ENCODE measurements at regions not wholly inside any gene's neighbourhood (a gene's known extent, or its start where the extent isn't known, plus 50 kb on each side); places are given as distances from the start of the nearest gene placed in this dataset.

- DNase-seq, result no peak
- ATAC-seq, result no peak
- Mint-ChIP-seq H3K27ac (no peak overlapping the region), H3K4me1 (no peaks in the 10 kb centered on the region), H3K36me3 (no peaks in the 10 kb centered on the region), H3K9me3 (peaks cover 0 to 7% (median 2%) of the 10 kb centered on the region in 9 donors), H3K27me3 (no peaks in the 10 kb centered on the region), H3K4me3 (no peak overlapping the region)
- POLR2A ChIA-PET, result no interaction called here
Observed at GRCh38 chr5:106127341-106127781, 1543.4 kb downstream of the EFNA5 start.

- DNase-seq (no peak), ATAC-seq (no peak)
- peaks cover 0 to 9% (median 0%) of the 10 kb centered on the region in 3 donors for H3K36me3 Mint-ChIP-seq
- peaks cover 0 to 21% (median 9%) of the 10 kb centered on the region in 9 donors for H3K9me3 Mint-ChIP-seq
- POLR2A ChIA-PET, result no interaction called here
- H3K27me3 Mint-ChIP-seq, result no peaks in the 10 kb centered on the region
- H3K4me1 Mint-ChIP-seq, result no peaks in the 10 kb centered on the region
- H3K4me3 Mint-ChIP-seq, result no peak overlapping the region
- no peak overlapping the region for H3K27ac Mint-ChIP-seq
Observed at GRCh38 chr5:106121972-106122605, 1548.6 kb downstream of the EFNA5 start.

- ATAC-seq, result no peak
Observed at GRCh38 chr5:106116682-106117081, 1554.1 kb downstream of the EFNA5 start.

GRCh38 chr5:106113922-106114321, 1556.8 kb downstream of the EFNA5 start:
- no peaks in the 10 kb centered on the region for H3K4me1 Mint-ChIP-seq
- no peak overlapping the region for H3K4me3 Mint-ChIP-seq
- H3K27ac Mint-ChIP-seq, result no peak overlapping the region
- peaks cover 0 to 7% (median 0%) of the 10 kb centered on the region in 3 donors for H3K36me3 Mint-ChIP-seq
- H3K27me3 Mint-ChIP-seq, result no peaks in the 10 kb centered on the region
- H3K9me3 Mint-ChIP-seq, result peaks cover 4 to 18% (median 11%) of the 10 kb centered on the region in 9 donors
- DNase-seq (no peak), ATAC-seq (no peak)
- POLR2A ChIA-PET, result no interaction called here

More at GRCh38 chr5:106116682-106117081, 1554.1 kb downstream of the EFNA5 start:
- H3K4me3 Mint-ChIP-seq, result no peak overlapping the region
- DNase-seq, result no peak
- peaks cover 4 to 24% (median 15%) of the 10 kb centered on the region in 9 donors for H3K9me3 Mint-ChIP-seq
- H3K36me3 Mint-ChIP-seq, result peaks cover 0 to 14% (median 0%) of the 10 kb centered on the region in 3 donors
- H3K27ac Mint-ChIP-seq, result no peak overlapping the region
- POLR2A ChIA-PET, result no interaction called here
- H3K27me3 Mint-ChIP-seq, result no peaks in the 10 kb centered on the region
- no peaks in the 10 kb centered on the region for H3K4me1 Mint-ChIP-seq

GRCh38 chr5:106106384-106106783, 1564.4 kb downstream of the EFNA5 start:
- Mint-ChIP-seq H3K9me3 (peaks cover 0 to 10% (median 2%) of the 10 kb centered on the region in 9 donors), H3K4me1 (no peaks in the 10 kb centered on the region), H3K36me3 (no peaks in the 10 kb centered on the region), H3K27me3 (no peaks in the 10 kb centered on the region), H3K4me3 (no peak overlapping the region), H3K27ac (no peak overlapping the region)
- DNase-seq, result no peak
- POLR2A ChIA-PET, result no interaction called here
- no peak for ATAC-seq

GRCh38 chr5:106097340-106097739, 1573.4 kb downstream of the EFNA5 start:
- H3K4me1 Mint-ChIP-seq, result no peaks in the 10 kb centered on the region
- POLR2A ChIA-PET, result no interaction called here
- H3K27ac Mint-ChIP-seq, result no peak overlapping the region

GRCh38 chr5:106094839-106095238, 1575.9 kb downstream of the EFNA5 start:
- POLR2A ChIA-PET, result no interaction called here
- H3K4me1 Mint-ChIP-seq, result no peaks in the 10 kb centered on the region
- H3K36me3 Mint-ChIP-seq, result no peaks in the 10 kb centered on the region
- no peak for DNase-seq
- H3K9me3 Mint-ChIP-seq, result peaks cover 0 to 24% (median 4%) of the 10 kb centered on the region in 9 donors
- no peak overlapping the region for H3K4me3 Mint-ChIP-seq
- no peak for ATAC-seq
- H3K27ac Mint-ChIP-seq, result no peak overlapping the region
- H3K27me3 Mint-ChIP-seq, result no peaks in the 10 kb centered on the region

More at GRCh38 chr5:106097340-106097739, 1573.4 kb downstream of the EFNA5 start:
- no peak for ATAC-seq
- Mint-ChIP-seq H3K9me3 (peaks cover 0 to 31% (median 6%) of the 10 kb centered on the region in 9 donors), H3K27me3 (no peaks in the 10 kb centered on the region), H3K4me3 (no peak overlapping the region), H3K36me3 (no peaks in the 10 kb centered on the region)
- DNase-seq, result no peak

GRCh38 chr5:106094204-106094607, 1576.5 kb downstream of the EFNA5 start:
- Mint-ChIP-seq H3K36me3 (no peaks in the 10 kb centered on the region), H3K27ac (no peak overlapping the region), H3K4me1 (no peaks in the 10 kb centered on the region), H3K4me3 (no peak overlapping the region), H3K9me3 (peaks cover under 1 to 23% (median 5%) of the 10 kb centered on the region in 9 donors), H3K27me3 (no peaks in the 10 kb centered on the region)
- ATAC-seq (no peak), DNase-seq (no peak)
- POLR2A ChIA-PET, result no interaction called here

- no peak overlapping the region for H3K27ac Mint-ChIP-seq
- ATAC-seq (no peak), DNase-seq (no peak)
- POLR2A ChIA-PET, result no interaction called here
- H3K4me3 Mint-ChIP-seq, result no peak overlapping the region
- peaks cover 0 to 12% (median 6%) of the 10 kb centered on the region in 9 donors for H3K9me3 Mint-ChIP-seq
- H3K27me3 Mint-ChIP-seq, result no peaks in the 10 kb centered on the region
- no peaks in the 10 kb centered on the region for H3K4me1 Mint-ChIP-seq
- no peaks in the 10 kb centered on the region for H3K36me3 Mint-ChIP-seq
Observed at GRCh38 chr5:106093134-106093533, 1577.6 kb downstream of the EFNA5 start.

GRCh38 chr5:106092455-106092854, 1578.3 kb downstream of the EFNA5 start:
- ATAC-seq (no peak), DNase-seq (no peak)
- no peaks in the 10 kb centered on the region for H3K27me3 Mint-ChIP-seq
- no peak overlapping the region for H3K27ac Mint-ChIP-seq
- no peak overlapping the region for H3K4me3 Mint-ChIP-seq
- peaks cover 0 to 9% (median 6%) of the 10 kb centered on the region in 9 donors for H3K9me3 Mint-ChIP-seq
- no peaks in the 10 kb centered on the region for H3K36me3 Mint-ChIP-seq
- no peaks in the 10 kb centered on the region for H3K4me1 Mint-ChIP-seq
- POLR2A ChIA-PET, result no interaction called here

GRCh38 chr5:106089073-106089472, 1581.7 kb downstream of the EFNA5 start:
- ATAC-seq, result no peak
- POLR2A ChIA-PET, result no interaction called here
- Mint-ChIP-seq H3K27ac (no peak overlapping the region), H3K9me3 (peaks cover 0 to 9% (median 3%) of the 10 kb centered on the region in 9 donors), H3K4me3 (no peak overlapping the region), H3K4me1 (no peaks in the 10 kb centered on the region), H3K36me3 (no peaks in the 10 kb centered on the region), H3K27me3 (no peaks in the 10 kb centered on the region)
- no peak for DNase-seq

GRCh38 chr5:106088462-106088861, 1582.3 kb downstream of the EFNA5 start:
- no peaks in the 10 kb centered on the region for H3K27me3 Mint-ChIP-seq
- no peak for DNase-seq
- no peak for ATAC-seq
- POLR2A ChIA-PET, result no interaction called here
- no peaks in the 10 kb centered on the region for H3K36me3 Mint-ChIP-seq
- peaks cover 0 to 9% (median 3%) of the 10 kb centered on the region in 9 donors for H3K9me3 Mint-ChIP-seq
- no peaks in the 10 kb centered on the region for H3K4me1 Mint-ChIP-seq
- H3K4me3 Mint-ChIP-seq, result no peak overlapping the region
- H3K27ac Mint-ChIP-seq, result no peak overlapping the region

- POLR2A ChIA-PET, result no interaction called here
- Mint-ChIP-seq H3K9me3 (peaks cover 0 to 9% (median 3%) of the 10 kb centered on the region in 9 donors), H3K27ac (no peak overlapping the region), H3K4me1 (no peaks in the 10 kb centered on the region), H3K36me3 (no peaks in the 10 kb centered on the region), H3K4me3 (no peak overlapping the region), H3K27me3 (no peaks in the 10 kb centered on the region)
- DNase-seq (no peak), ATAC-seq (no peak)
Observed at GRCh38 chr5:106086352-106086751, 1584.4 kb downstream of the EFNA5 start.

GRCh38 chr5:106085556-106085955, 1585.2 kb downstream of the EFNA5 start:
- H3K4me1 Mint-ChIP-seq, result no peaks in the 10 kb centered on the region
- POLR2A ChIA-PET, result no interaction called here
- H3K36me3 Mint-ChIP-seq, result no peaks in the 10 kb centered on the region
- no peak for ATAC-seq
- H3K27ac Mint-ChIP-seq, result no peak overlapping the region
- peaks cover 0 to 9% (median 4%) of the 10 kb centered on the region in 9 donors for H3K9me3 Mint-ChIP-seq
- DNase-seq, result no peak
- no peak overlapping the region for H3K4me3 Mint-ChIP-seq
- no peaks in the 10 kb centered on the region for H3K27me3 Mint-ChIP-seq

Data from naive thymus-derived CD8-positive, alpha-beta T cell (primary cell).